Adrenal gland (tissue), 9 donors: ENCODE measurements at regions not wholly inside any gene's neighbourhood (a gene's known extent, or its start where the extent isn't known, plus 50 kb on each side); places are given as distances from the start of the nearest gene placed in this dataset.

Experiments
- DNase-seq, 7 donors: peaks; one replicate each; pipeline ENCODE4 v3.0.0-alpha.2; 2019 to 2020
- H3K27ac ChIP-seq, 5 donors: fragments of 200-600 bp; sonication (generic) in 4 of 5; 1 replicate in 3 of 5; 2 replicates in 2 of 5; pipeline versions ENCODE4 v1.5.1 to v1.8.0; 2016 to 2020; ENCODE audit warnings: mild to moderate bottlenecking in 1 of 5
- H3K27me3 ChIP-seq: fragments of 200-600 bp; 2 replicates; pipeline ENCODE4 v1.8.0; 2021
- H3K36me3 ChIP-seq, 2 donors: fragments of 200-600 bp; replicated peaks in 1 of 2; 1 replicate in 1 of 2; 2 replicates in 1 of 2; pipeline versions ENCODE4 v1.5.1 to v1.8.0; 2018 to 2022
- H3K4me1 ChIP-seq, 2 donors: fragments of 200-600 bp; replicated peaks in 1 of 2; 1 replicate in 1 of 2; 2 replicates in 1 of 2; pipeline versions ENCODE4 v1.5.1 to v1.8.0; 2018 to 2021
- H3K4me3 ChIP-seq, 4 donors: fragments of 200-600 bp; sonication (generic) in 3 of 4; one replicate each; pipeline ENCODE4 v1.5.1; 2016 to 2018
- H3K9me3 ChIP-seq, 3 donors: fragments of 200-600 bp; sonication (generic) in 1 of 3; replicated peaks in 1 of 3; 1 replicate in 2 of 3; 2 replicates in 1 of 3; pipeline versions ENCODE4 v1.5.1 to v1.8.0; 2016 to 2021
- CTCF ChIP-seq, 6 experiments: fragments of 450-650 bp in 4 of 6; fragments of 200-600 bp in 2 of 6; sonication (generic) in 1 of 6; IDR thresholded peaks; 1 replicate in 5 of 6; 2 replicates in 1 of 6; pipeline versions ENCODE4 v1.5.1 to v1.8.0; 2016 to 2021; ENCODE audit warnings: antibody characterized with exemption in 6 of 6, mild to moderate bottlenecking in 2 of 6, moderate library complexity in 1 of 6
- POLR2A ChIP-seq, 2 donors: fragments of 450-650 bp; IDR thresholded peaks; one replicate each; pipeline ENCODE4 v1.6.1; 2017; ENCODE audit warnings: antibody characterized with exemption in 2 of 2, mild to moderate bottlenecking in 2 of 2, moderate library complexity in 1 of 2
- WGBS, 4 donors: extraction: QIAGEN DNeasy Blood & Tissue Kit in 2 of 4; methylation state at CpG; one replicate each; pipeline versions ENCODE4 v1.1.5 to v1.1.7; 2013 to 2017; 5-methylcytosine and 5-hydroxymethylcytosine counted together
- intact Hi-C, 2 donors: fragments of 100-400 bp; cut with DNase I; formaldehyde crosslinking; loops; one replicate each; pipeline versions ENCODE4 v1.14.1 to v1.15.0; 2022 to 2023
- donor health status: healthy with polysubstance abuse.
- donor health status: Bipolar disorder and iron deficiency.
- donor health status: DM: yes; HTN: yes; CAD: no.
- donor health status: DM: no; HTN: no; CAD: no.
- donor health status: DM: no; HTN: no; CAD: no.

- intact Hi-C loops = no loop called here
- TF ChIP-seq CTCF (IDR thresholded peaks at IDR 0.05) (no peak), POLR2A (IDR thresholded peaks at IDR 0.05) (no peak)
- DNase-seq = no peak
- H3K36me3 ChIP-seq = no peaks in the 10 kb centered on the region
- H3K4me1 ChIP-seq = no peaks in the 10 kb centered on the region
- H3K27ac ChIP-seq = no peak overlapping the region
- no peak overlapping the region for H3K4me3 ChIP-seq
- H3K27me3 ChIP-seq = peaks cover 14% of the 10 kb centered on the region
- no peaks in the 10 kb centered on the region for H3K9me3 ChIP-seq
Observed at GRCh38 chr2:15860051-15860663, 80.2 kb upstream of the MYCN start.

GRCh38 chr2:15860760-15861159, 79.6 kb upstream of the MYCN start:
- peaks cover 14% of the 10 kb centered on the region for H3K27me3 ChIP-seq
- H3K27ac ChIP-seq = no peak overlapping the region
- TF ChIP-seq POLR2A (IDR thresholded peaks at IDR 0.05) (no peak), CTCF (IDR thresholded peaks at IDR 0.05) (no peak)
- no peak overlapping the region for H3K4me3 ChIP-seq
- intact Hi-C loops = no loop called here
- WGBS, 4 donors = 80 to 100% (median 82%) methylated on average over 1 of the region's 1 CpG
- no peak for DNase-seq
- no peaks in the 10 kb centered on the region for H3K4me1 ChIP-seq
- H3K9me3 ChIP-seq = no peaks in the 10 kb centered on the region
- H3K36me3 ChIP-seq = no peaks in the 10 kb centered on the region

- Histone ChIP-seq H3K27ac (no peak overlapping the region), H3K4me1 (no peaks in the 10 kb centered on the region), H3K4me3 (no peak overlapping the region), H3K27me3 (peaks cover 14% of the 10 kb centered on the region), H3K36me3 (no peaks in the 10 kb centered on the region), H3K9me3 (no peaks in the 10 kb centered on the region)
- DNase-seq = no peak
- TF ChIP-seq POLR2A (IDR thresholded peaks at IDR 0.05) (no peak), CTCF (IDR thresholded peaks at IDR 0.05) (no peak)
- intact Hi-C loops = no loop called here
- WGBS, 4 donors = 71 to 76% (median 72%) methylated on average over 6 of the region's 6 CpGs
Observed at GRCh38 chr2:15861172-15861822, 79.1 kb upstream of the MYCN start.

GRCh38 chr2:15861898-15862297, 78.5 kb upstream of the MYCN start:
- TF ChIP-seq CTCF (IDR thresholded peaks at IDR 0.05) (no peak), POLR2A (IDR thresholded peaks at IDR 0.05) (no peak)
- Histone ChIP-seq H3K27me3 (peaks cover 14% of the 10 kb centered on the region), H3K4me3 (no peak overlapping the region), H3K4me1 (no peaks in the 10 kb centered on the region), H3K9me3 (no peaks in the 10 kb centered on the region), H3K36me3 (no peaks in the 10 kb centered on the region), H3K27ac (no peak overlapping the region)
- no peak for DNase-seq
- 89 to 97% (median 95%) methylated on average over 1 of the region's 1 CpG for WGBS, 4 donors
- intact Hi-C loops = no loop called here
